ENCODE measurements at regions not wholly inside any gene's neighbourhood (a gene's known extent, or its start where the extent isn't known, plus 50 kb on each side); places are given as distances from the start of the nearest gene placed in this dataset.

DNA sequence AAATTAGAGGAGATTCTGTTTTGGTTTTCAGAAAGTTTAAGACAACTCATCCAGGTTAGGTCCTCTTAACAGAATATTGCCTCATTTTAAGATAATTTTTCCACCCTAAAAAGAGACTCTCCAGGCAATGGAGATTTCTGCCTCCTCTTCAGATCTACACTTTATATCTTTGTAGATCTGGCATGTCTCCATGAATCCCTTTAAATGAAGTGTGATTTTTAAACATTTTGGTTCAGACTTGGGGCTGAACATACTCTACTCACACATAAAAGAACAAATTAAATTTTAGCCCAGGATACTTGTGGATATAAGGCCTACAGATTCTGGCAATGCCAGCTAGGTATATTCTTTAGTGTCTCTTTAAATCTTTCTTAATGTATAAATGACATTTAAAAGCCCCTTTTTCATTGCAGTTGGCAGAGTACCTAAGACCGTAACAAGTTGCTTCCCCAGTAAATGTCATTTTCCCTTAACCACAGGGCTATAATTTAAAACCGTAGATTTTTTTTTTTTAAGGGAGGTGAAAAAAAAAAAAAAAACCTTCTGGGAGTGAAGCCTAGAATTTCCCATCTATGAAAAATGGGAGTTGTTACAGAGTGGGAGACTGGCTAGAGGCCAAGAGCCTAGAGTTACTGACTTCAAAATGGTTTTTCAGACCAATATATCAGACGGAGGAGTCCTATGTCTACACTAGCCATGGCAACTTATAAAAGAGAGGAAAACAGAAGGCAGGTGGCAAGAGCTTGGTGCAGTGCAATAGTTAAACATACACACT lies 207.8 kb upstream of the TARS1 start:
- no peak overlapping the region for H3K4me3 Mint-ChIP-seq
- Histone ChIP-seq H3K27me3 (ENCODE audit: insufficient read depth) (no peaks in the 10 kb centered on the region), H3K79me2 (replicated peaks; ENCODE audit: insufficient read depth) (no peaks in the 10 kb centered on the region), H3K4me2 (no peak overlapping the region), H3K4me1 (ENCODE audit: insufficient read depth) (no peaks in the 10 kb centered on the region), H3K9me2 (ENCODE audit: insufficient read depth) (peaks cover 4% of the 10 kb centered on the region; the same call in 1 of the 2 replicates), H3K4me3 (no peak overlapping the region), H2AFZ (no peak overlapping the region), H3K36me3 (ENCODE audit: insufficient read depth) (no peaks in the 10 kb centered on the region), H3K27ac (ENCODE audit: low read depth) (no peak overlapping the region), H4K20me1 (replicated peaks; ENCODE audit: insufficient read depth) (no peaks in the 10 kb centered on the region), H3F3A (replicated peaks; ENCODE audit: low read depth) (no peaks in the 10 kb centered on the region)
- no peaks in the 10 kb centered on the region for H3K27me3 Mint-ChIP-seq (ENCODE audit: insufficient read depth, low read depth, poor library complexity)
- no peaks in the 10 kb centered on the region for H3K9me3 Mint-ChIP-seq
- TF ChIP-seq, protein P1, sequence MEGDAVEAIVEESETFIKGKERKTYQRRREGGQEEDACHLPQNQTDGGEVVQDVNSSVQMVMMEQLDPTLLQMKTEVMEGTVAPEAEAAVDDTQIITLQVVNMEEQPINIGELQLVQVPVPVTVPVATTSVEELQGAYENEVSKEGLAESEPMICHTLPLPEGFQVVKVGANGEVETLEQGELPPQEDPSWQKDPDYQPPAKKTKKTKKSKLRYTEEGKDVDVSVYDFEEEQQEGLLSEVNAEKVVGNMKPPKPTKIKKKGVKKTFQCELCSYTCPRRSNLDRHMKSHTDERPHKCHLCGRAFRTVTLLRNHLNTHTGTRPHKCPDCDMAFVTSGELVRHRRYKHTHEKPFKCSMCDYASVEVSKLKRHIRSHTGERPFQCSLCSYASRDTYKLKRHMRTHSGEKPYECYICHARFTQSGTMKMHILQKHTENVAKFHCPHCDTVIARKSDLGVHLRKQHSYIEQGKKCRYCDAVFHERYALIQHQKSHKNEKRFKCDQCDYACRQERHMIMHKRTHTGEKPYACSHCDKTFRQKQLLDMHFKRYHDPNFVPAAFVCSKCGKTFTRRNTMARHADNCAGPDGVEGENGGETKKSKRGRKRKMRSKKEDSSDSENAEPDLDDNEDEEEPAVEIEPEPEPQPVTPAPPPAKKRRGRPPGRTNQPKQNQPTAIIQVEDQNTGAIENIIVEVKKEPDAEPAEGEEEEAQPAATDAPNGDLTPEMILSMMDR (conservative IDR thresholded peaks at IDR 0.05; ENCODE audit: low read depth in 2 of 2): no peak
- TF ChIP-seq EZH2phosphoT487 (IDR thresholded peaks at IDR 0.05; ENCODE audit: unreplicated experiment): no peak
- TF ChIP-seq, protein P2, sequence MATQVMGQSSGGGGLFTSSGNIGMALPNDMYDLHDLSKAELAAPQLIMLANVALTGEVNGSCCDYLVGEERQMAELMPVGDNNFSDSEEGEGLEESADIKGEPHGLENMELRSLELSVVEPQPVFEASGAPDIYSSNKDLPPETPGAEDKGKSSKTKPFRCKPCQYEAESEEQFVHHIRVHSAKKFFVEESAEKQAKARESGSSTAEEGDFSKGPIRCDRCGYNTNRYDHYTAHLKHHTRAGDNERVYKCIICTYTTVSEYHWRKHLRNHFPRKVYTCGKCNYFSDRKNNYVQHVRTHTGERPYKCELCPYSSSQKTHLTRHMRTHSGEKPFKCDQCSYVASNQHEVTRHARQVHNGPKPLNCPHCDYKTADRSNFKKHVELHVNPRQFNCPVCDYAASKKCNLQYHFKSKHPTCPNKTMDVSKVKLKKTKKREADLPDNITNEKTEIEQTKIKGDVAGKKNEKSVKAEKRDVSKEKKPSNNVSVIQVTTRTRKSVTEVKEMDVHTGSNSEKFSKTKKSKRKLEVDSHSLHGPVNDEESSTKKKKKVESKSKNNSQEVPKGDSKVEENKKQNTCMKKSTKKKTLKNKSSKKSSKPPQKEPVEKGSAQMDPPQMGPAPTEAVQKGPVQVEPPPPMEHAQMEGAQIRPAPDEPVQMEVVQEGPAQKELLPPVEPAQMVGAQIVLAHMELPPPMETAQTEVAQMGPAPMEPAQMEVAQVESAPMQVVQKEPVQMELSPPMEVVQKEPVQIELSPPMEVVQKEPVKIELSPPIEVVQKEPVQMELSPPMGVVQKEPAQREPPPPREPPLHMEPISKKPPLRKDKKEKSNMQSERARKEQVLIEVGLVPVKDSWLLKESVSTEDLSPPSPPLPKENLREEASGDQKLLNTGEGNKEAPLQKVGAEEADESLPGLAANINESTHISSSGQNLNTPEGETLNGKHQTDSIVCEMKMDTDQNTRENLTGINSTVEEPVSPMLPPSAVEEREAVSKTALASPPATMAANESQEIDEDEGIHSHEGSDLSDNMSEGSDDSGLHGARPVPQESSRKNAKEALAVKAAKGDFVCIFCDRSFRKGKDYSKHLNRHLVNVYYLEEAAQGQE (IDR thresholded peaks at IDR 0.05; ENCODE audit: unreplicated experiment): no peak
- no peak for TF ChIP-seq NANOG (IDR thresholded peaks at IDR 0.05; ENCODE audit: borderline replicate concordance)
- TF ChIP-seq, protein P3, sequence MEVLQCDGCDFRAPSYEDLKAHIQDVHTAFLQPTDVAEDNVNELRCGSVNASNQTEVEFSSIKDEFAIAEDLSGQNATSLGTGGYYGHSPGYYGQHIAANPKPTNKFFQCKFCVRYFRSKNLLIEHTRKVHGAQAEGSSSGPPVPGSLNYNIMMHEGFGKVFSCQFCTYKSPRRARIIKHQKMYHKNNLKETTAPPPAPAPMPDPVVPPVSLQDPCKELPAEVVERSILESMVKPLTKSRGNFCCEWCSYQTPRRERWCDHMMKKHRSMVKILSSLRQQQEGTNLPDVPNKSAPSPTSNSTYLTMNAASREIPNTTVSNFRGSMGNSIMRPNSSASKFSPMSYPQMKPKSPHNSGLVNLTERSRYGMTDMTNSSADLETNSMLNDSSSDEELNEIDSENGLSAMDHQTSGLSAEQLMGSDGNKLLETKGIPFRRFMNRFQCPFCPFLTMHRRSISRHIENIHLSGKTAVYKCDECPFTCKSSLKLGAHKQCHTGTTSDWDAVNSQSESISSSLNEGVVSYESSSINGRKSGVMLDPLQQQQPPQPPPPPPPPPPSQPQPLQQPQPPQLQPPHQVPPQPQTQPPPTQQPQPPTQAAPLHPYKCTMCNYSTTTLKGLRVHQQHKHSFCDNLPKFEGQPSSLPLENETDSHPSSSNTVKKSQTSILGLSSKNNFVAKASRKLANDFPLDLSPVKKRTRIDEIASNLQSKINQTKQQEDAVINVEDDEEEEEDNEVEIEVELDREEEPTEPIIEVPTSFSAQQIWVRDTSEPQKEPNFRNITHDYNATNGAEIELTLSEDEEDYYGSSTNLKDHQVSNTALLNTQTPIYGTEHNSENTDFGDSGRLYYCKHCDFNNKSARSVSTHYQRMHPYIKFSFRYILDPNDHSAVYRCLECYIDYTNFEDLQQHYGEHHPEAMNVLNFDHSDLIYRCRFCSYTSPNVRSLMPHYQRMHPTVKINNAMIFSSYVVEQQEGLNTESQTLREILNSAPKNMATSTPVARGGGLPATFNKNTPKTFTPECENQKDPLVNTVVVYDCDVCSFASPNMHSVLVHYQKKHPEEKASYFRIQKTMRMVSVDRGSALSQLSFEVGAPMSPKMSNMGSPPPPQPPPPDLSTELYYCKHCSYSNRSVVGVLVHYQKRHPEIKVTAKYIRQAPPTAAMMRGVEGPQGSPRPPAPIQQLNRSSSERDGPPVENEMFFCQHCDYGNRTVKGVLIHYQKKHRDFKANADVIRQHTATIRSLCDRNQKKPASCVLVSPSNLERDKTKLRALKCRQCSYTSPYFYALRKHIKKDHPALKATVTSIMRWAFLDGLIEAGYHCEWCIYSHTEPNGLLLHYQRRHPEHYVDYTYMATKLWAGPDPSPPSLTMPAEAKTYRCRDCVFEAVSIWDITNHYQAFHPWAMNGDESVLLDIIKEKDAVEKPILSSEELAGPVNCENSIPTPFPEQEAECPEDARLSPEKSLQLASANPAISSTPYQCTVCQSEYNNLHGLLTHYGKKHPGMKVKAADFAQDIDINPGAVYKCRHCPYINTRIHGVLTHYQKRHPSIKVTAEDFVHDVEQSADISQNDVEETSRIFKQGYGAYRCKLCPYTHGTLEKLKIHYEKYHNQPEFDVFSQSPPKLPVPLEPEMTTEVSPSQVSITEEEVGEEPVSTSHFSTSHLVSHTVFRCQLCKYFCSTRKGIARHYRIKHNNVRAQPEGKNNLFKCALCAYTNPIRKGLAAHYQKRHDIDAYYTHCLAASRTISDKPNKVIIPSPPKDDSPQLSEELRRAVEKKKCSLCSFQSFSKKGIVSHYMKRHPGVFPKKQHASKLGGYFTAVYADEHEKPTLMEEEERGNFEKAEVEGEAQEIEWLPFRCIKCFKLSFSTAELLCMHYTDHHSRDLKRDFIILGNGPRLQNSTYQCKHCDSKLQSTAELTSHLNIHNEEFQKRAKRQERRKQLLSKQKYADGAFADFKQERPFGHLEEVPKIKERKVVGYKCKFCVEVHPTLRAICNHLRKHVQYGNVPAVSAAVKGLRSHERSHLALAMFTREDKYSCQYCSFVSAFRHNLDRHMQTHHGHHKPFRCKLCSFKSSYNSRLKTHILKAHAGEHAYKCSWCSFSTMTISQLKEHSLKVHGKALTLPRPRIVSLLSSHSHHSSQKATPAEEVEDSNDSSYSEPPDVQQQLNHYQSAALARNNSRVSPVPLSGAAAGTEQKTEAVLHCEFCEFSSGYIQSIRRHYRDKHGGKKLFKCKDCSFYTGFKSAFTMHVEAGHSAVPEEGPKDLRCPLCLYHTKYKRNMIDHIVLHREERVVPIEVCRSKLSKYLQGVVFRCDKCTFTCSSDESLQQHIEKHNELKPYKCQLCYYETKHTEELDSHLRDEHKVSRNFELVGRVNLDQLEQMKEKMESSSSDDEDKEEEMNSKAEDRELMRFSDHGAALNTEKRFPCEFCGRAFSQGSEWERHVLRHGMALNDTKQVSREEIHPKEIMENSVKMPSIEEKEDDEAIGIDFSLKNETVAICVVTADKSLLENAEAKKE (CRISPR knock-in tag; IDR thresholded peaks at IDR 0.05): no peak
- TF ChIP-seq CREB1 (CRISPR knock-in tag; IDR thresholded peaks at IDR 0.05; ENCODE audit: low read depth): no peak
- no peak for TF ChIP-seq ZNF114 (CRISPR knock-in tag; IDR thresholded peaks at IDR 0.05)
- TF ChIP-seq JUNB (IDR thresholded peaks at IDR 0.05; ENCODE audit: unreplicated experiment): no peak
- TF ChIP-seq ZNF331 (CRISPR knock-in tag; IDR thresholded peaks at IDR 0.05; ENCODE audit: low read depth): no peak
- TF ChIP-seq EZH2 (IDR thresholded peaks at IDR 0.05; ENCODE audit: low read depth, unreplicated experiment): no peak
- TF ChIP-seq, protein P4, sequence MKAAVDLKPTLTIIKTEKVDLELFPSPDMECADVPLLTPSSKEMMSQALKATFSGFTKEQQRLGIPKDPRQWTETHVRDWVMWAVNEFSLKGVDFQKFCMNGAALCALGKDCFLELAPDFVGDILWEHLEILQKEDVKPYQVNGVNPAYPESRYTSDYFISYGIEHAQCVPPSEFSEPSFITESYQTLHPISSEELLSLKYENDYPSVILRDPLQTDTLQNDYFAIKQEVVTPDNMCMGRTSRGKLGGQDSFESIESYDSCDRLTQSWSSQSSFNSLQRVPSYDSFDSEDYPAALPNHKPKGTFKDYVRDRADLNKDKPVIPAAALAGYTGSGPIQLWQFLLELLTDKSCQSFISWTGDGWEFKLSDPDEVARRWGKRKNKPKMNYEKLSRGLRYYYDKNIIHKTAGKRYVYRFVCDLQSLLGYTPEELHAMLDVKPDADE (IDR thresholded peaks at IDR 0.05): no peak
- TF ChIP-seq STAT1 (IDR thresholded peaks at IDR 0.05; ENCODE audit: unreplicated experiment): no peak
- no peak for TF ChIP-seq POLR2AphosphoS5 (IDR thresholded peaks at IDR 0.05; ENCODE audit: low read depth)
- no peak for DNase-seq (ENCODE audit: low spot score)
- no peaks in the 10 kb centered on the region for H3K4me1 Mint-ChIP-seq
- H3K36me3 Mint-ChIP-seq (ENCODE audit: low read depth): no peaks in the 10 kb centered on the region
- no peak overlapping the region for H3K27ac Mint-ChIP-seq
- no peak for ATAC-seq

All from GM23338 (cell line).